ENCODE measurements at regions not wholly inside any gene's neighbourhood (a gene's known extent, or its start where the extent isn't known, plus 50 kb on each side); places are given as distances from the start of the nearest gene placed in this dataset.
"Not testable (repeated sequence)": the region's sequence is repeated elsewhere in the genome, so short reads cannot be mapped to it uniquely, and the experiment has no call there.

GRCh38 chr7:26424319-26424718, 132.7 kb downstream of the SNX10 start:
- not testable (repeated sequence) for DNase-seq (ENCODE audit: low spot score)

- DNase-seq (ENCODE audit: low spot score), result no peak
Measured at GRCh38 chr7:26425655-26426054, 134.0 kb downstream of the SNX10 start.

- DNase-seq (ENCODE audit: low spot score), result no peak
Measured at GRCh38 chr7:26426096-26426495, 134.4 kb downstream of the SNX10 start.

GRCh38 chr7:26428571-26428970, 136.9 kb downstream of the SNX10 start:
- no peak for DNase-seq (ENCODE audit: low spot score)

GRCh38 chr7:26429168-26429567, 137.5 kb downstream of the SNX10 start:
- DNase-seq (ENCODE audit: low spot score), result no peak

GRCh38 chr7:26434974-26435373, 143.3 kb downstream of the SNX10 start:
- DNase-seq (ENCODE audit: low spot score), result no peak

GRCh38 chr7:26437003-26437532, 145.4 kb downstream of the SNX10 start:
- DNase-seq (ENCODE audit: low spot score), result no peak

GRCh38 chr7:26438078-26438477, 146.4 kb downstream of the SNX10 start:
- DNase-seq (ENCODE audit: low spot score), result no peak

- DNase-seq (ENCODE audit: low spot score), result no peak
Measured at GRCh38 chr7:26439521-26440232, 148.0 kb downstream of the SNX10 start.

GRCh38 chr7:26440233-26441001, 148.8 kb downstream of the SNX10 start:
- DNase-seq (ENCODE audit: low spot score), result no peak

- no peak for DNase-seq (ENCODE audit: low spot score)
Measured at GRCh38 chr7:26441002-26441521, 149.4 kb downstream of the SNX10 start.

GRCh38 chr7:26441611-26442277, 150.1 kb downstream of the SNX10 start:
- no peak for DNase-seq (ENCODE audit: low spot score)

GRCh38 chr7:26443006-26443405, 151.3 kb downstream of the SNX10 start:
- DNase-seq (ENCODE audit: low spot score), result no peak

GRCh38 chr7:26443751-26444150, 152.1 kb downstream of the SNX10 start:
- DNase-seq (ENCODE audit: low spot score), result no peak

GRCh38 chr7:26444555-26444954, 152.9 kb downstream of the SNX10 start:
- no peak for DNase-seq (ENCODE audit: low spot score)

GRCh38 chr7:26447116-26447515, 155.5 kb downstream of the SNX10 start:
- no peak for DNase-seq (ENCODE audit: low spot score)

- no peak for DNase-seq (ENCODE audit: low spot score)
Measured at GRCh38 chr7:26449175-26450165, 157.8 kb downstream of the SNX10 start.

GRCh38 chr7:26451997-26452396, 160.3 kb downstream of the SNX10 start:
- DNase-seq (ENCODE audit: low spot score), result no peak

- DNase-seq (ENCODE audit: low spot score), result no peak
Measured at GRCh38 chr7:26454180-26454579, 162.5 kb downstream of the SNX10 start.

- no peak for DNase-seq (ENCODE audit: low spot score)
Measured at GRCh38 chr7:26457696-26458327, 166.2 kb downstream of the SNX10 start.
